NOMO-1 (cell line): ENCODE measurements at regions not wholly inside any gene's neighbourhood (a gene's known extent, or its start where the extent isn't known, plus 50 kb on each side); places are given as distances from the start of the nearest gene placed in this dataset.
"Not testable (repeated sequence)": the region's sequence is repeated elsewhere in the genome, so short reads cannot be mapped to it uniquely, and the experiment has no call there.

Experiments
- DNase-seq, 2 experiments: peaks; one replicate each; lab custom pipeline; 2025; ENCODE audit not compliant: unreplicated experiment in 2 of 2; lab: John Stamatoyannopoulos, UW

DNA sequence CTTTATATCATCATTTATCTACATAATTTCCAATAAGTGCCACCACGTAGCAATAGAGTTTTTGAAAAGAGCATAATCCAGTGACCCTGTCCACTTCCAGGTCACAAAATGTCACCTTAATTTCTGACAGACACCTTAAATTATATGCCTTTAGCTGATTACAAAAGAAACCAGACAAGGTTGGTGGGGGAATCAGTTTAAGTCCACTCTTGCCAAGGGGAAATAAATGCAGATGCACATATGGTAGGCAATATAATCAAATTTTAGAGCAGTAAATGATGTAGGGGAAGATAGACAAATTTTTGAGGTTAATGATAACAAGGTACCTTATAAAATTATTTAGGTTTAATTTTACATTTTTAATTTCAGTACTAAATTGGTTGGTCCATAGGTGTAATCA is 253.5 kb downstream of the ZIC1 start:
- no peak for DNase-seq

DNA sequence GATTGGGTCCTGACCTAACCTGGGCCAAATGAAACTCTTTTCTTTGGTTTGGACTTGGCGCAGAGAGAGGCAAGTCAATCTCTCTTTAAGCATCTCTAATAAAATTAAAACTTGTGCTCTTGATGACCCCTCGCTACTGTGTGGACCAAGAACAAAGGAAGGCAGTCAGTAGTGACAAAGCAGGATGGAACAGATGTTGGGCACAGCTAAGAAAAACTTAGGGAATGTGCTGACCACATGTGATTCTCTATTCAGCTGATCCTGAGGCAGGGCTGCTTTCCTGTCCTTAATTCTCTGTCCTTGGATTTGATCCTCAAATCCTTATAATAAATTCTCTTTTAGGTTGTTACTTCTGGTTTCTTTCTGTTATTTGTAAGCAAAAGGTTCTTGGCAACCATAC is 259.9 kb downstream of the ZIC1 start:
- DNase-seq = no peak

DNA sequence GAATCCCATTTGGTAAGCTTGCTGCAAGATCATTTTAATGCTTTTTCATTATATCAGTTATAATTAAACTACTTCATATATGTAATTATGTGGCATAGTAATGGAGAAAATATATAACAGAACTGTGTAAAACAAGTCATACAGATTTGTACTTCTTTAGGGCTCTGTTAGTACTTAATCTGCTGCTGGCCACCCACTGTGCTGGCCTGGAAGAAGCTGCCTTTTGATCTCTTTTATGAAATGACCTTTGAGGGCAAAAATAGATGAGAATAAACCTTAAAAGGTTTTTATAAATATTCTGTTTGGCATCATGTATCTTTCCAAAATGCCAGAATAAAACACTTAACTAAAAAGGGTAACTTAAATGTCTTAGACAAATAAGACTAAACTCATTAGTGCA is 262.9 kb downstream of the ZIC1 start:
- no peak for DNase-seq

DNA sequence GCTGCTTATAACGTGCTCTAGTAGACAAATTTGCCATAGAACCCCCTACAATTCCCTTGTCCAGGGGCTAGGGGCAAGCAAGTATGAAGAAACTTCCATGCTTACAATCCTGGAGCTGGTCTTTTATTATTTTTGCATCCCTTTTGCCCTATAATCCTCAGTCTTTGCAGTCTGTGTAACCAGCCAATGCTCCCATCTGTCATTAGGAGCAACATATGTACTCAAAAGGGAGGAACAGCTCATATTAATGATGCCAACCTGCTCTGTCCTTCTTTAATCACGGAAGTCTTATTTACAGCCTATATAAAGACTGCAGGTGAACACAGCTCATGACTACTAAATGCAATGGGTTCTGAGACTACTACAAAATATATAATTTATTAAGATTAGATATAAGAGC is 263.3 kb downstream of the ZIC1 start:
- DNase-seq = no peak

DNA sequence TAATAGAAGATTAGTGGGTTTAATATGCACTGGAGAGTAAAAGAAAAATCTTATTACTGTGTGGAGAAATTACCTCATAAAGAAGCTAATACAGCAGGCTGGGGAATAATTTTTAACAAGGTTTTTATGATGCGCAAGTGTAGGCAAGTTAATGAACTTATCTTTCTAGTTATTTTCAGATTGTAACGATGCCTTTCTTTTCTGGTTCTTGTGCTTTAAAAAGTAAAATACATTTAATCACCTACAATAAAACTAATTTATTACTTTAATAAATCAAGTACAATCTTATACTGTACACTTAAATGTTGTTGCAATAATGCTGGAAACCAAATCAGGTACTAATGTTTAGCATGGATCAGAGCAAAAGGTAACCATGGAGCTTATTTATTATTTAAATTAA is 266.6 kb downstream of the ZIC1 start:
- no peak for DNase-seq

DNA sequence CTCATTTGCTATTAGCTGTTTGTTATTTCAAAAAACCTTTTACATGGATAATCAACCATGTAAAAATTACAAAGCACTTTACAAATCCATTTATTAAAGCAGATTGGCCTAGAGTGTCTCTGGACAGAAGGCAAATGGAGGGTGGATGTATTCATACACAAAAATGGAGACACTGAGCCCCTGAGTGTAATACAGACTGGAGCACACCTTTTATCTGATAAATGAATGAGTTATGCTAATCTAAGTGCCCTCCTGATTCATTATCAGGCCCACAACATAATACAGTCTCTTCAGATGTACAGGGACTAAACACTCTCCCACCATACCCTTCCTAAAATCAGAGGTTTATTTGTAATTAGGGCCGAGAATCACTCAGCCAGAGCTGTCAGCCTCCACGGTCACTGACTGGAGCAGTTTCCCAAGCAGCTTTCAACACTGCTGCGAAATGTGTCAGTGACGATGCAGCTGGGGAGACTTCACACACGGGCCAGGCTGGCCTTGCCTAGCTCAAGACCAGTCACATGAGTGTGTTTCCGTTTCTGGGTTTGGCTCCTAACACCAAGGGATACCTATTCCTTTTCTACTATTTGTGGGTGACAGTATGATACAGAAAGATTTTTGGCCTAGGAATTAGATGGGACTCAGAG is 271.8 kb downstream of the ZIC1 start:
- DNase-seq = no peak

DNA sequence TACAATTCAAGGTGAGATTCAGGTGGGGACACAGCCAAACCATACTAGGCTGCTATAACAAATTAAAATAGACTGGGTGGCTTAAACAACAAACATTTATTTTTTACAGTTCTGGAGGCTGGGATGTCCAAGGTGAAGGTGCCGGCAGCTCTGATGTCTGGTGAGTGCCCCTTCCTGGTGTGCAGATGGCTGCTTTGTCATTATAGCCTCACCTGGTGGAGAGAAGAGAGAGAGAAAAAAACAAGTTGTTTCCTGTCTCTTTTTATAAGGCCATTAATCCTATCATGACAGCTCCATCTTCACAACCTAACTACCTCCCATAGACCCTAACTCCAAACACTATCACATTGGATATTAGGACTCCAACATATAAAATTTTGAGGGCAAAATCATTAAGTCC is 279.7 kb downstream of the ZIC1 start:
- no peak for DNase-seq

DNA sequence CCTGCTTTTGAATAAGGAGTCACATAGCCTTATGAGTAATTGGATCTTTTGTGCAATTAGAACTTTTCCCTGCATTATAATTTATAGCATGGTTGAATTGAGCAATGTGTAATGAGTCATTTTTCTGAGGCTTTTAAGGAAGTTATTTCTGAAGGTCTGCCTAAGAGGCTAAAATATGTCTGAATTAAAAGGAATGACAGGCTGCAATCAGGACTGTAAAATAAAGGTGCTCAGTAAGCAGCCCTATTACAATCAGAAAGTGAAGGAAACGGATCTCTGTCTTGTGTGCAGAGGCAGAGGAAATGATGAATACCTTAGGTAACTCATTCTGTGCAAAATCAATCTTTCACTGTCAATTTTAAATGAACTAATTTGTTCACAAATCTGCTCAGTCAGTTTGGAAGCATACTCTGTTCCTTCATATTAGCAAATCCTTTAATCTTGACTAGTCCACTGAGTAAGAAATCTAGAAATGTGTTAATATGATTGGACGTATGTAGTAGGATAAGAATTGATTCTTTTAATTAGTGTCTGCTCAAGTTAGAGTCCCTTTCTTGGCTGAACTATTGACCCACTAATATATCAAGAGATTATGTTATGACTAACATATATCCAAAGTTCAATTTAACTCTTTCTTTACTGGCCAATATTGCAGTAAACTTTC is 290.1 kb downstream of the ZIC1 start:
- peak; percentile 73 to 94 for DNase-seq

DNA sequence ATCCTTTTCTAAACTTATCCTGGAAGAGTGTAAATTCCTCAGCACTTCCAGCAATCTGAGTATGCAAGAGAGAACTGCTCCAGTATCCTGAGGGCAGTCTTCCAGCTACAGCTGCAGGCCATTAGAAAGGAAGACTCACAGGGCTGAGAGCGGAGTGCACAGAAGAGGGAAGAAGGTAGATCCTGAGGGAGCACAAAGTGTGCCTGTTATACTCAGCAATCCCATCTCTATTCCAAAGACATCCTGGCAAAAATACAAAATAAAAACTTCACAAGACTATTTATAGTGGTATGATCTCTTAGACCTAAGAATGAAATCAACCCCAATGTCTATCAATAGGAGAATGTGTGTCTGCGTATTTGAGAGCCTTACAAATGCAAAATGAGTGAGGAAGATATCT is 292.0 kb downstream of the ZIC1 start:
- no peak for DNase-seq

DNA sequence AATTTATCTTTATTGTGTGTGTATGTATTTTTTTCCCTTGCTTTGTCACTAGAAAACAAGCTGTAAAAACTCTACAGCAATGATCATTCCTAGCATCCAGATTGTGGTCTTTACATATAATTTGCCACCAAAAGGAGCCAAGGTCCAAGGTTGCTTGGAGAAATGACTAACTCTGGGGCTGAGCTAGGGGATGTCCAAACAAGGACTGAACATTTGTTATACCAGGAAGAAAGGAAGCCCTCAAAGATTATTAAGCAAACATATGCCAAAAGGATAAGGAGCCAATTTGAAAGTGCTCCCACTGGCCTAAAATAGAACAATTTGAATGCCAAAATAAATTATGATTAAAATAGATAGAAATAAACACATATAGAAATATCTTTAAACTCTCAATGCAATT is 293.3 kb downstream of the ZIC1 start:
- DNase-seq = no peak

DNA sequence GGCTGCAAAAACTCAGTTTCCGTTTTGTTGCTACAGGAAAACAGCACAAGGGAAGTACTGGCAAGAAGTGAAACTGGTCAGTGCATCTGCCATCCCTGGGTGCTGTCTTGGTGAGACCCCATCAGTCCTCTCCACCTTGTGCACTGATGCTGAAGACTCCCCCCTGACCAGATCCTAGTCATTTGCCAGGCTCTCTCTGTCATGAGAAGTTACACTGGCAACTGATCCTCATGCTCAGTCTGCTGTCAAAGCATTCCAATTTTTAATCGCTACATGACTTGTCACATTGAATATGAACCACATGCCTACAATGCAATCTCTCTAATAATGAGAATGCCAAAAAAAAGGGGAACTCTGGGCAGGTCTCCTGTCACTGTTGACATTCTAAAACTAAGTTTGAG is 296.5 kb downstream of the ZIC1 start:
- peak; percentile 10 to 59 for DNase-seq

DNA sequence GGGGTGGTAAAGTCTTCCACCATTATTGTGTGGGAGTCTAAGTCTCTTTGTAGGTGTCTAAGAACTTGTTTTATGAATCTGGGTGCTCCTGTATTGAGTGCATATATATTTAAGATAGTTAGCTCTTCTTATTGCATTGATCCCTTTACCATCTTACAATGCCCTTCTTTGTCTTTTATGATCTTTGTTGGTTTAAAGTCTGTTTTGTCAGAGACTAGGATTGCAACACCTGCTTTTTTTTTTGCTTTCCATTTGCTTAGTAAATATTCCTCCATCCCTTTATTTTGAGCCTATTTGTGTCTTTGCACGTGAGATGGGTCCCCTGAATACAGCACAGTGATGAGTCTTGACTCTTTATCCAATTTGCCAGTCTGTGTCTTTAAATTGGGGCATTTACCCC is 301.6 kb downstream of the ZIC1 start:
- not testable (repeated sequence) for DNase-seq

DNA sequence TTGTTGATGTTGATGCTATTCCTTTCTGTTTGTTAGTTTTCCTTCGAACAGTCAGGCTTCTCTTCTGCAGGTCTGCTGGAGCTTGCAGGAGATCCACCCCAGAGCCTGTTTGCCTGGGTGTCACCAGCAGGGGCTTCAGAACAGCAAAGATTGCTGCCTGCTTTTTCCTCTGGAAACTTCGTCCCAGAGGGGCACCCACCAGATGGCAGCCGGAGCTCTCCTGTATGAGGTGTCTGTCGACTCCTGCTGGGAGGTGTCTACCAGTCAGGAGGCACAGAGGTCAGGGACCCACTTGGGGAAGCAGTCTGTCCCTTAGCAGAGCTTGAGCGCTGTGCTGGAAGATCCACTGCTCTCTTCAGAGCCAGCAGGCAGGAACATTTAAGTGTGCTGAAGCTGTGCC is 303.2 kb downstream of the ZIC1 start:
- no peak for DNase-seq

DNA sequence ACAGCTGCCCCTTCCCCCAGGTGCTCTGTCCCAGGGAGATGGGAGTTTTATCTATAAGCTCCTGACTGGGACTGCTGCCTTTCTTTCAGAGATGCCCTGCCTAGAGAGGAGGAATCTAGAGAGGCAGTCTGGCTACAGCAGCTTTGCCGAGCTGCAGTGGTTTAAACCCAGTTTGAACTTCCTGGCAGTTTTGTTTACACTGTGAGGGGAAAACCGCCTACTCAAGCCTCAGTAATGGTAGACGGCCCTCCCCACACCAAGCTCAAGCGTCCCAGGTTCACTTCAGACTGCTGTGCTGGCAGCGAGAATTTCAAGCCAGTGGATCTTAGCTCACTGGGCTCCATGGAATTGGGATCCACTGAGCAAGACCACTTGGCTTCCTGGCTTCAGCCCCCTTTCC is 303.6 kb downstream of the ZIC1 start:
- not testable (repeated sequence) for DNase-seq

DNA sequence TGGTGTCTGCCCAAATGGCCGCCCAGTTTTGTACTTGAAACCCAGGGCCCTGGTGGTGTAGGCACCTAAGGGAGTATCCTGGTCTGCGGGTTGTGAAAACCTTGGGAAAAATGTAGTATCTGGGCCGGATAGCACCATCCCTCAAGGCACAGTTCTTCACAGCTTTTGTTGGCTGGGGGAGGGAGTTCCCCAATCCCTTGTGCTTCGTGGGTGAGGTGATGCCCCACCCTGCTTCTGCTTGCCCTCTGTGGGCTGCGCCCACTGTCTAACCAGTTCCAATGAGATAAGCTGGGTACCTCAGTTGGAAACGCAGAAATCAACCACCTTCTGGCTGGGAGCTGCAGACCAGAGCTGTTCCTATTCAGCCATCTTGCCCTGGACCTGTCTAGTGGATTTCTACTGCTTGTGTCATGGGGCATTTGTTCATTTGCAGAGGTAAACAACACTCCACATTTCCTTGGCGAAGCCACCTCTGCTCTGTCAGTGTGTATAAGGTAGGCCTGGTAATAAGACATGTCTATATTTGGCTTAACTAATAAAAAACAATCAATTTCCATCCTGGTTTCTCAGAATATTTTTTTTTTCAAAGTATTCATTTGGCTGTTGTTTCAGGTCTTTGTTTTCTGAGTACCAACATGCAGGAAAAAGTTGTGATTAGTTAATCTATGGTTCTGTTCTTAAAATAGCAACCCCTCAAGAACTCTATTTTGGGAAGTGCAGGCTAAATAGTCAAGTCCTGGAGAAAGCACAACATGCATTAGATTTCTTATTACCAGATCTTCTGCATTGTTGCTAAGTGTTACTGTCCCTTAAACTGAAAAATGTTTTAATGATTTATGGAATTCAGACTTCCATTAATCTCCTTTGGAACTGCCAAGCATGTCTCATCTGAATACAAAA is 304.3 kb downstream of the ZIC1 start:
- no peak for DNase-seq

DNA sequence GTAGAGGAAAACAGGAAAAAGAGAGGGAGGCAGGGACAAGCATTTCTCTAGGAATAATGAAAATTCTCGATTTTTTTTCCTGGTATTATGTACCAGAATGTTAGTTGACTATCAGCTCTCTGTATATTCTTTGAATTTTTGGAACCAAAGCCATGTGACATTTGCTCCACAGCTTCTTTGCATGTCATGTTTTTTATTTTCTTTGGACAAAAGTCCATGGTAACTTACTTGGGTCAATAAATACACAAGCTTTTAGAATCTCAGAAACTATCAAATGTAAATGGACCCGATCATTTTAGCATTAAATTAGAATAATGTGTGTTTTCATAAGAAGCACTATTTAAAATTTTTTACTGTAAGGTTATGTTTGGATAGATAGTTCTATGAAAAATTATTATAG is 320.5 kb downstream of the ZIC1 start:
- DNase-seq = no peak

DNA sequence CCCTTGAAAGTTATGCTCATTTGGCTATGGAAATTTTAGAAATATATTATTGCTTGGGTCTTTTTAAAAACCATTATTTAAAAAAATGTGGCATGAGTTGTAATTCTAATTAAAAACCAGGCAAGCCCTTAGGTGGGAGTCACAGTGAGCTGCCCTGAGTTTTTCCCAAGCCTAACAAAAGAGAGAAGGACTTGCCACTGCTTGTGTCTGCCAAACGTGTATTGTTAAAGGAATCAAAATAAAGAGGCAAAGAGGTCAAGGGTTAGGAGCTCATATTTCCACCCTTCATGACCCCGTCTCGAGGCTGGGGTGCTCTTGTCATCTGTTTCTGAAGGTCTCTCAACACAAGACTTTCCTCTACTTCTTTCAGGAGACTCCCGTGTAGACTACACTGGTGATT is 321.1 kb downstream of the ZIC1 start:
- DNase-seq = no peak

DNA sequence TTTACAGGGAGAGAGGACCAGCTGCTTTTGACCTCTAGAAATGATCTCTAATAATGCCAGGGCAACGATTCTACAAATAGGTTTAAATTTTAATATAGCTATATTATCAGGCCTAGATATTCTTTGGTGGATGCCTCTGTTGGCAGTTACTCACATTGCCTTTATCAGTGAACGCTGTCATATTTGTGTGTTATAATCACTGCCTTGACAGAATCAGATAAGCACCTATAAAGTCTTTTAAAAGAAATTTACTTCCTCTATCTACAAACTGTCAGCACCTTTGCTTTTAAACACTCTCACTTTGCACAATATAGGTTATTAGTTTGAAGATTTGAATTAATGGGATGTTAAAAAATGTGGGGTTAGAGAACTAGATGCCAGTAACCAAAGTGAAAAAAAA is 324.1 kb downstream of the ZIC1 start:
- DNase-seq = no peak

DNA sequence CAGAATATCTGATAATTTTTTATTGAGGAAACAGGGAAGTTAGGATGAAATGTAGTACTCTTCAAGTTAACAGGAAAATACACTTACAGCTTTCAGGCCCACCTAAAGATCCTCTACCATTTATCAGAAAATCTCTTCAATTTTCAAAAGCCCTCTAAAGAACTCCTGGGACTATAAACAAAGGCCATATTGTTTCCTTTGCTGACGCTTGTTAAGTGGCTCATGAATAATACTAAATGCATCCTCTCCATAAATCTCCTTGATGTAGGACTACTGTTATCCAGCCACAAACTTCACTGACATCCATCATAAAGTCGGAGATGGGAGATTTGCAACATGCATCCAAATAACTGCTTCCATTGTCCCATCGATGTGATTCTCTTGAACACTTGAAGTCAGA is 326.5 kb downstream of the ZIC1 start:
- no peak for DNase-seq

DNA sequence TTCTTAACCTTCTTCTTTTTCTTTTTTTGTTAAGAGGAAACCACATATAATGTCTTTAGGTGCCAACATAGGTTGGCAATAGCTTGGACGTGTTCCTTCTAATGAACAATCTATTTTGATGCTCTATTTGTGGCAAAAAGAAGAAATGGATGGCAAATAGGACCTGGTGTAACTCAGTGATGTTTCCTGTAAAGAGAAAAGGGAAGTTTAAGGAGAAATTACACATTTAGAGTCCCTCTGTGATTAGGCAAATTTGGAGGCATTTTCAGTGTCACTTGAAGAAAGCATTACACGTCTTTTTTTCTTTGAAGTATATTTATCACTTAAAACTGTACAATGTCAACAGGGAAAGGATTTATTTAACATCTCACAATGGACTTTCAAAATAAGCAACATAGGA is 327.1 kb downstream of the ZIC1 start:
- DNase-seq = peak in 1 of 2 experiments; percentile 72

DNA sequence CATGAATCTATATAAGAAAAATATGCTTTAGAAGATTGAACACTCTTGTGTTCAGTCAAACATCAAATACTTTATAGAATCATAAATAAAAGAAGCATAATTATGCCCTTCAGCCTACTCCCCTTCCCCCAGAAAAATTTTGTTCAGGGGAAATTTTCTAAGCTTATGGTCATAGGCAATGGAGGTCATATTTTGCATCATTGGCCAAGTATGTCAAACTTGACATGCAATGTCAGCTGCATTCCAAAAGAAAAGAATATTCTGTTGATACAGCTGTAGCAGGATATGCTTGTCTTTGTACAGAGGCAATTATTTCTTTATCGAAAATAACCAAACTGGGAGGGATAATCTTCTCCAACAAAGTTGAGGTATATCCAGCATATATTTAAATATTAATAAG is 328.2 kb downstream of the ZIC1 start:
- no peak for DNase-seq

DNA sequence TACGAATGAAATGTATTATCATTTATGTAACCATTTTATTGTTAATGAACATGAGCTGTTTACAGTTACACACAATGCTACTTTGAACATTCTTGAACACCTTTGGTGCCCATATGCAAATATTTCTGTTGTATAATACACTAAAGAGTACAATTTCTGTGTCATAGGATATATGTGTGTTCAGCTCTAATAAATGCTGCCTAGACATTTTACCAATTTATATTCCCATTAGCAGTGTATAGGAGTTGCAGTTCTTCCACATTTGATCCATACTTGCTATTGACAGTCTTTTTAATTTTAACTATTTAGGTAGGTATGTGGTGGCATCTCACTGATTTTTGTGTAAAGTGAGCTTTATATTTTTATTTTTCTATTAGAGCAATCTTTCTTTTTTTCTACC is 331.8 kb downstream of the ZIC1 start:
- no peak for DNase-seq
